ENCODE measurements at regions not wholly inside any gene's neighbourhood (a gene's known extent, or its start where the extent isn't known, plus 50 kb on each side); places are given as distances from the start of the nearest gene placed in this dataset.
A peak's percentile ranks its signal among the peaks of the same experiment; 100 is the strongest.

GRCh38 chr5:75002271-75002670 lies 50.1 kb downstream of the GCNT4 start:
- H3K4me1 Mint-ChIP-seq (ENCODE audit: low read depth): no peaks in the 10 kb centered on the region
- H3K27ac Mint-ChIP-seq: no peak overlapping the region
- H3K27me3 Mint-ChIP-seq (ENCODE audit: low read depth): no peaks in the 10 kb centered on the region
- CTCF ChIA-PET: no interaction called here
- H3K9me3 Mint-ChIP-seq: peaks cover 10% of the 10 kb centered on the region
- H3K4me3 Mint-ChIP-seq: no peak overlapping the region
- no peak for DNase-seq
- H3K36me3 Mint-ChIP-seq (ENCODE audit: low read depth): no peaks in the 10 kb centered on the region
- intact Hi-C loops (cut with micrococcal nuclease): no loop called here

GRCh38 chr5:74995926-74996325 lies 56.4 kb downstream of the GCNT4 start:
- CTCF ChIA-PET: no interaction called here
- H3K4me3 Mint-ChIP-seq: no peak overlapping the region
- DNase-seq: no peak
- no peaks in the 10 kb centered on the region for H3K36me3 Mint-ChIP-seq (ENCODE audit: low read depth)
- H3K27ac Mint-ChIP-seq: no peak overlapping the region
- intact Hi-C loops (cut with micrococcal nuclease): no loop called here
- H3K4me1 Mint-ChIP-seq (ENCODE audit: low read depth): no peaks in the 10 kb centered on the region
- H3K27me3 Mint-ChIP-seq (ENCODE audit: low read depth): no peaks in the 10 kb centered on the region
- H3K9me3 Mint-ChIP-seq: no peaks in the 10 kb centered on the region

GRCh38 chr5:74994826-74995225 lies 57.5 kb downstream of the GCNT4 start:
- no peak overlapping the region for H3K4me3 Mint-ChIP-seq
- intact Hi-C loops (cut with micrococcal nuclease): no loop called here
- DNase-seq: no peak
- H3K4me1 Mint-ChIP-seq (ENCODE audit: low read depth): no peaks in the 10 kb centered on the region
- no peaks in the 10 kb centered on the region for H3K36me3 Mint-ChIP-seq (ENCODE audit: low read depth)
- H3K27me3 Mint-ChIP-seq (ENCODE audit: low read depth): no peaks in the 10 kb centered on the region
- H3K27ac Mint-ChIP-seq: no peak overlapping the region
- H3K9me3 Mint-ChIP-seq: no peaks in the 10 kb centered on the region
- CTCF ChIA-PET: no interaction called here

- CTCF ChIA-PET: no interaction called here
- intact Hi-C loops (cut with micrococcal nuclease): no loop called here
- H3K27ac Mint-ChIP-seq: no peak overlapping the region
- no peaks in the 10 kb centered on the region for H3K36me3 Mint-ChIP-seq (ENCODE audit: low read depth)
- no peaks in the 10 kb centered on the region for H3K4me1 Mint-ChIP-seq (ENCODE audit: low read depth)
- no peaks in the 10 kb centered on the region for H3K9me3 Mint-ChIP-seq
- H3K27me3 Mint-ChIP-seq (ENCODE audit: low read depth): no peaks in the 10 kb centered on the region
- no peak overlapping the region for H3K4me3 Mint-ChIP-seq
- no peak for DNase-seq
These were observed 58.6 kb downstream of the GCNT4 start for GRCh38 chr5:74993743-74994142.

GRCh38 chr5:74992791-74993190 lies 59.6 kb downstream of the GCNT4 start:
- Mint-ChIP-seq H3K4me1 (ENCODE audit: low read depth) (no peaks in the 10 kb centered on the region), H3K4me3 (no peak overlapping the region), H3K27ac (no peak overlapping the region), H3K27me3 (ENCODE audit: low read depth) (no peaks in the 10 kb centered on the region), H3K36me3 (ENCODE audit: low read depth) (no peaks in the 10 kb centered on the region), H3K9me3 (peaks cover 5% of the 10 kb centered on the region)
- CTCF ChIA-PET: interaction anchor here (1.8 kb wide), 1 partner anchor 58 kb away, joined by 7 read pairs; no protein-coding TSS in a partner anchor
- intact Hi-C loops (cut with micrococcal nuclease): no loop called here
- no peak for DNase-seq

GRCh38 chr5:74991522-74991921 lies 60.8 kb downstream of the GCNT4 start:
- intact Hi-C loops (cut with micrococcal nuclease): no loop called here
- Mint-ChIP-seq H3K4me3 (no peak overlapping the region), H3K27ac (no peak overlapping the region), H3K9me3 (peaks cover 5% of the 10 kb centered on the region), H3K27me3 (ENCODE audit: low read depth) (no peaks in the 10 kb centered on the region), H3K4me1 (ENCODE audit: low read depth) (no peaks in the 10 kb centered on the region), H3K36me3 (ENCODE audit: low read depth) (no peaks in the 10 kb centered on the region)
- CTCF ChIA-PET: interaction anchor here (1.0 to 1.8 kb wide), 2 partner anchors 56 to 223 kb away, joined by 3 to 7 read pairs; no protein-coding TSS in a partner anchor
- DNase-seq: no peak

- H3K36me3 Mint-ChIP-seq (ENCODE audit: low read depth): no peaks in the 10 kb centered on the region
- H3K4me3 Mint-ChIP-seq: no peak overlapping the region
- no peaks in the 10 kb centered on the region for H3K4me1 Mint-ChIP-seq (ENCODE audit: low read depth)
- no peak for DNase-seq
- CTCF ChIA-PET: interaction anchor here (0.5 to 1.2 kb wide), 2 partner anchors 32 to 60 kb away, joined by 3 read pairs; no protein-coding TSS in a partner anchor
- H3K27ac Mint-ChIP-seq: no peak overlapping the region
- H3K9me3 Mint-ChIP-seq: peaks cover 5% of the 10 kb centered on the region
- intact Hi-C loops (cut with micrococcal nuclease): no loop called here
- H3K27me3 Mint-ChIP-seq (ENCODE audit: low read depth): no peaks in the 10 kb centered on the region
These were observed 62.2 kb downstream of the GCNT4 start for GRCh38 chr5:74990194-74990593.

GRCh38 chr5:74988273-74988983 lies 63.9 kb downstream of the GCNT4 start:
- CTCF ChIA-PET: no interaction called here
- no peak overlapping the region for H3K4me3 Mint-ChIP-seq
- H3K27me3 Mint-ChIP-seq (ENCODE audit: low read depth): no peaks in the 10 kb centered on the region
- intact Hi-C loops (cut with micrococcal nuclease): no loop called here
- no peaks in the 10 kb centered on the region for H3K36me3 Mint-ChIP-seq (ENCODE audit: low read depth)
- no peak for DNase-seq
- H3K27ac Mint-ChIP-seq: no peak overlapping the region
- H3K9me3 Mint-ChIP-seq: peaks cover 5% of the 10 kb centered on the region
- no peaks in the 10 kb centered on the region for H3K4me1 Mint-ChIP-seq (ENCODE audit: low read depth)

GRCh38 chr5:74978345-74978744 lies 74.0 kb downstream of the GCNT4 start:
- no peak for DNase-seq
- intact Hi-C loops (cut with micrococcal nuclease): no loop called here
- H3K27me3 Mint-ChIP-seq (ENCODE audit: low read depth): no peaks in the 10 kb centered on the region
- H3K9me3 Mint-ChIP-seq: peaks cover 6% of the 10 kb centered on the region
- no peak overlapping the region for H3K27ac Mint-ChIP-seq
- CTCF ChIA-PET: no interaction called here
- no peak overlapping the region for H3K4me3 Mint-ChIP-seq
- peaks cover 25% of the 10 kb centered on the region for H3K4me1 Mint-ChIP-seq (ENCODE audit: low read depth)
- peaks cover 4% of the 10 kb centered on the region for H3K36me3 Mint-ChIP-seq (ENCODE audit: low read depth)

- H3K27me3 Mint-ChIP-seq (ENCODE audit: low read depth): no peaks in the 10 kb centered on the region
- no peak overlapping the region for H3K4me3 Mint-ChIP-seq
- H3K36me3 Mint-ChIP-seq (ENCODE audit: low read depth): peaks cover 4% of the 10 kb centered on the region
- intact Hi-C loops (cut with micrococcal nuclease): no loop called here
- peaks cover 6% of the 10 kb centered on the region for H3K9me3 Mint-ChIP-seq
- CTCF ChIA-PET: no interaction called here
- H3K27ac Mint-ChIP-seq: no peak overlapping the region
- DNase-seq: no peak
- H3K4me1 Mint-ChIP-seq (ENCODE audit: low read depth): peaks cover 25% of the 10 kb centered on the region
These were observed 74.9 kb downstream of the GCNT4 start for GRCh38 chr5:74977471-74977870.

- DNase-seq: no peak
- H3K27ac Mint-ChIP-seq: no peak overlapping the region
- intact Hi-C loops (cut with micrococcal nuclease): no loop called here
- H3K4me3 Mint-ChIP-seq: no peak overlapping the region
- H3K36me3 Mint-ChIP-seq (ENCODE audit: low read depth): peaks cover 4% of the 10 kb centered on the region
- peaks cover 25% of the 10 kb centered on the region for H3K4me1 Mint-ChIP-seq (ENCODE audit: low read depth)
- CTCF ChIA-PET: no interaction called here
- peaks cover 9% of the 10 kb centered on the region for H3K9me3 Mint-ChIP-seq
- H3K27me3 Mint-ChIP-seq (ENCODE audit: low read depth): no peaks in the 10 kb centered on the region
These were observed 75.7 kb downstream of the GCNT4 start for GRCh38 chr5:74976651-74977050.

GRCh38 chr5:74975582-74975981 lies 76.8 kb downstream of the GCNT4 start:
- intact Hi-C loops (cut with micrococcal nuclease): loop anchor here (2.0 kb wide), 1 partner anchor 49 kb away; no protein-coding TSS in a partner anchor
- Mint-ChIP-seq H3K27me3 (ENCODE audit: low read depth) (no peaks in the 10 kb centered on the region), H3K36me3 (ENCODE audit: low read depth) (peaks cover 4% of the 10 kb centered on the region), H3K4me1 (ENCODE audit: low read depth) (peaks cover 25% of the 10 kb centered on the region), H3K27ac (peak overlapping the region; percentile 76), H3K9me3 (peaks cover 9% of the 10 kb centered on the region), H3K4me3 (no peak overlapping the region)
- no peak for DNase-seq
- CTCF ChIA-PET: interaction anchor here (0.7 kb wide), 1 partner anchor 74 kb away, joined by 3 read pairs; no protein-coding TSS in a partner anchor

- peak overlapping the region; percentile 83 for H3K27ac Mint-ChIP-seq
- peaks cover 25% of the 10 kb centered on the region for H3K4me1 Mint-ChIP-seq (ENCODE audit: low read depth)
- DNase-seq: peak; percentile 55
- H3K4me3 Mint-ChIP-seq: no peak overlapping the region
- peaks cover 4% of the 10 kb centered on the region for H3K36me3 Mint-ChIP-seq (ENCODE audit: low read depth)
- no peaks in the 10 kb centered on the region for H3K27me3 Mint-ChIP-seq (ENCODE audit: low read depth)
- CTCF ChIA-PET: interaction anchor here (0.7 to 2.9 kb wide), 4 partner anchors 39 to 198 kb away, joined by 3 to 7 read pairs (median 3); no protein-coding TSS in a partner anchor
- intact Hi-C loops (cut with micrococcal nuclease): loop anchor here (1.0 to 2.0 kb wide), 5 partner anchors 39 to 121 kb away; no protein-coding TSS in a partner anchor
- peaks cover 9% of the 10 kb centered on the region for H3K9me3 Mint-ChIP-seq
These were observed 77.8 kb downstream of the GCNT4 start for GRCh38 chr5:74974451-74975091.

All from activated naive CD4-positive, alpha-beta T cell treated with anti-CD3 and anti-CD28 coated beads for 36 hours (primary cell).